NCI-H1092 (cell line): ENCODE measurements at regions not wholly inside any gene's neighbourhood (a gene's known extent, or its start where the extent isn't known, plus 50 kb on each side); places are given as distances from the start of the nearest gene placed in this dataset.

Experiments
- DNase-seq: peaks from one replicate; lab custom pipeline; 2025; lab: John Stamatoyannopoulos, UW

- no peak for DNase-seq
Measured at GRCh38 chr14:95413289-95414215, 93.8 kb upstream of the CLMN start.

GRCh38 chr14:95410838-95411237 is 91.1 kb upstream of the CLMN start:
- DNase-seq = no peak

GRCh38 chr14:95409477-95410272 is 90.0 kb upstream of the CLMN start:
- DNase-seq = no peak

GRCh38 chr14:95408731-95409476 is 89.2 kb upstream of the CLMN start:
- no peak for DNase-seq

GRCh38 chr14:95407354-95407753 is 87.6 kb upstream of the CLMN start:
- DNase-seq = no peak

GRCh38 chr14:95406756-95407277 is 87.1 kb upstream of the CLMN start:
- no peak for DNase-seq

- no peak for DNase-seq
Measured at GRCh38 chr14:95404583-95404982, 84.9 kb upstream of the CLMN start.

- DNase-seq = no peak
Measured at GRCh38 chr14:95402578-95402977, 82.9 kb upstream of the CLMN start.

GRCh38 chr14:95402176-95402575 is 82.5 kb upstream of the CLMN start:
- DNase-seq = no peak

- DNase-seq = no peak
Measured at GRCh38 chr14:95398630-95399547, 79.2 kb upstream of the CLMN start.

- DNase-seq = no peak
Measured at GRCh38 chr14:95397325-95397724, 77.6 kb upstream of the CLMN start.

GRCh38 chr14:95396221-95396620 is 76.5 kb upstream of the CLMN start:
- DNase-seq = no peak

GRCh38 chr14:95395098-95395737 is 75.5 kb upstream of the CLMN start:
- DNase-seq = no peak

- DNase-seq = no peak
Measured at GRCh38 chr14:95394297-95395097, 74.8 kb upstream of the CLMN start.

GRCh38 chr14:95392841-95393240 is 73.1 kb upstream of the CLMN start:
- no peak for DNase-seq

GRCh38 chr14:95391331-95391730 is 71.6 kb upstream of the CLMN start:
- DNase-seq = no peak

- DNase-seq = no peak
Measured at GRCh38 chr14:95389471-95390011, 69.8 kb upstream of the CLMN start.

- no peak for DNase-seq
Measured at GRCh38 chr14:95388699-95389098, 69.0 kb upstream of the CLMN start.

GRCh38 chr14:95387826-95388445 is 68.2 kb upstream of the CLMN start:
- no peak for DNase-seq
